Ammon's horn (tissue), 1 donor: ENCODE measurements at regions not wholly inside any gene's neighbourhood (a gene's known extent, or its start where the extent isn't known, plus 50 kb on each side); places are given as distances from the start of the nearest gene placed in this dataset.
A peak's percentile ranks its signal among the peaks of the same experiment; 100 is the strongest.

Source experiments
- DNase-seq: peaks from one replicate; pipeline ENCODE4 v3.0.0-alpha.2; 2016; ENCODE audit warnings: low spot score

- no peak for DNase-seq
These were observed 170.7 kb downstream of the THBS2 start for GRCh38 chr6:169082817-169083507.

GRCh38 chr6:169082093-169082492 lies 171.6 kb downstream of the THBS2 start:
- no peak for DNase-seq

- DNase-seq: no peak
These were observed 172.4 kb downstream of the THBS2 start for GRCh38 chr6:169081248-169081647.

- no peak for DNase-seq
These were observed 174.0 kb downstream of the THBS2 start for GRCh38 chr6:169079650-169080049.

GRCh38 chr6:169078399-169079145 lies 175.1 kb downstream of the THBS2 start:
- no peak for DNase-seq

- no peak for DNase-seq
These were observed 177.6 kb downstream of the THBS2 start for GRCh38 chr6:169075915-169076654.

GRCh38 chr6:169075211-169075914 lies 178.3 kb downstream of the THBS2 start:
- DNase-seq: peak; percentile 20

- no peak for DNase-seq
These were observed 179.1 kb downstream of the THBS2 start for GRCh38 chr6:169074526-169074925.

- no peak for DNase-seq
These were observed 180.3 kb downstream of the THBS2 start for GRCh38 chr6:169073311-169073710.

GRCh38 chr6:169072127-169073042 lies 181.3 kb downstream of the THBS2 start:
- DNase-seq: no peak

GRCh38 chr6:169071394-169071793 lies 182.3 kb downstream of the THBS2 start:
- DNase-seq: no peak

- no peak for DNase-seq
These were observed 183.0 kb downstream of the THBS2 start for GRCh38 chr6:169070506-169071176.

- no peak for DNase-seq
These were observed 184.3 kb downstream of the THBS2 start for GRCh38 chr6:169069356-169069755.

GRCh38 chr6:169064194-169064593 lies 189.5 kb downstream of the THBS2 start:
- DNase-seq: no peak

GRCh38 chr6:169062272-169062671 lies 191.4 kb downstream of the THBS2 start:
- DNase-seq: no peak

- DNase-seq: no peak
These were observed 195.0 kb downstream of the THBS2 start for GRCh38 chr6:169058634-169059033.

- DNase-seq: no peak
These were observed 201.2 kb downstream of the THBS2 start for GRCh38 chr6:169052462-169052861.

GRCh38 chr6:169051371-169051770 lies 202.3 kb downstream of the THBS2 start:
- DNase-seq: no peak

- no peak for DNase-seq
These were observed 204.8 kb downstream of the THBS2 start for GRCh38 chr6:169048865-169049205.

- DNase-seq: no peak
These were observed 205.3 kb downstream of the THBS2 start for GRCh38 chr6:169048185-169048864.
